B cell (primary cell): ENCODE measurements at regions not wholly inside any gene's neighbourhood (a gene's known extent, or its start where the extent isn't known, plus 50 kb on each side); places are given as distances from the start of the nearest gene placed in this dataset.

Experiments used
- EZH2 ChIP-seq: IDR thresholded peaks from 2 replicates; pipeline ENCODE4 v1.6.1; 2012; ENCODE audit warnings: borderline replicate concordance, low read depth, mild to moderate bottlenecking, moderate library complexity, low read length; ENCODE audit not compliant: insufficient read depth, poor library complexity, severe bottlenecking
- TF ChIP-seq, protein P1 (sequence below): fragments of 200-600 bp; IDR thresholded peaks from one replicate; pipeline ENCODE4 v1.8.0; 2022; ENCODE audit warnings: antibody characterized with exemption, mild to moderate bottlenecking

DNA sequence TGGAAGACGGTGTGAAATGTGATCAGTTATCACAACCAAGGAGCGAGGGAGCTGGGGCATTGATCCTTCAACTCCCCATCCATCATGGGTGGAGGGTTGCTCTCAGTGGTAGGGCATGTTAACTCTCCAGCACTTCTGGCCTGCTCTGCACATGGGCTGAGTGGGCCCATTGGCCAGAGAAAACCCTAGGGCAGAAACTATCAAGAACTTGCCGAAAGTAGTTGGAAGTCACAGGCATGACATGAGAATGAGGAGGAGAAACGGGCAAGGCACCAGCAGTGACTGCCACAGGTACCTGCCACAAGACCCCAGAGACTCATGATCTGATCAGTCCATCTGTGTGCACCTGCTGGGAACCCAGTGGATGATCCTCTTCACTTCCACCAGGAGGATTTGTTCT, 50.9 kb upstream of the CXCL14 start:
- no peak for TF ChIP-seq EZH2
- TF ChIP-seq, protein P1, sequence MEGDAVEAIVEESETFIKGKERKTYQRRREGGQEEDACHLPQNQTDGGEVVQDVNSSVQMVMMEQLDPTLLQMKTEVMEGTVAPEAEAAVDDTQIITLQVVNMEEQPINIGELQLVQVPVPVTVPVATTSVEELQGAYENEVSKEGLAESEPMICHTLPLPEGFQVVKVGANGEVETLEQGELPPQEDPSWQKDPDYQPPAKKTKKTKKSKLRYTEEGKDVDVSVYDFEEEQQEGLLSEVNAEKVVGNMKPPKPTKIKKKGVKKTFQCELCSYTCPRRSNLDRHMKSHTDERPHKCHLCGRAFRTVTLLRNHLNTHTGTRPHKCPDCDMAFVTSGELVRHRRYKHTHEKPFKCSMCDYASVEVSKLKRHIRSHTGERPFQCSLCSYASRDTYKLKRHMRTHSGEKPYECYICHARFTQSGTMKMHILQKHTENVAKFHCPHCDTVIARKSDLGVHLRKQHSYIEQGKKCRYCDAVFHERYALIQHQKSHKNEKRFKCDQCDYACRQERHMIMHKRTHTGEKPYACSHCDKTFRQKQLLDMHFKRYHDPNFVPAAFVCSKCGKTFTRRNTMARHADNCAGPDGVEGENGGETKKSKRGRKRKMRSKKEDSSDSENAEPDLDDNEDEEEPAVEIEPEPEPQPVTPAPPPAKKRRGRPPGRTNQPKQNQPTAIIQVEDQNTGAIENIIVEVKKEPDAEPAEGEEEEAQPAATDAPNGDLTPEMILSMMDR = no peak
